ENCODE measurements at regions not wholly inside any gene's neighbourhood (a gene's known extent, or its start where the extent isn't known, plus 50 kb on each side); places are given as distances from the start of the nearest gene placed in this dataset.

- TF ChIP-seq POLR2AphosphoS5 (IDR thresholded peaks at IDR 0.05; ENCODE audit: low read depth, low read length) (no peak), POLR2A (IDR thresholded peaks at IDR 0.05; ENCODE audit: low read depth, low read length) (no peak), POU2F2 (IDR thresholded peaks at IDR 0.05; ENCODE audit: low read depth, low read length) (no peak), SPI1 (IDR thresholded peaks at IDR 0.05; ENCODE audit: low read depth, low read length) (no peak), TAF1 (IDR thresholded peaks at IDR 0.05; ENCODE audit: low read depth, low read length) (no peak), PAX5 (IDR thresholded peaks at IDR 0.05; ENCODE audit: insufficient read depth, low read length, severe bottlenecking) (no peak)
Observed at GRCh38 chr4:136319789-136320464, 1212.4 kb downstream of the PCDH18 start.
